PC-9 (cell line): ENCODE measurements at regions not wholly inside any gene's neighbourhood (a gene's known extent, or its start where the extent isn't known, plus 50 kb on each side); places are given as distances from the start of the nearest gene placed in this dataset.

Experiments used
- CTCF ChIP-seq: fragments of 200-600 bp; sonication (generic); conservative IDR thresholded peaks from 2 replicates; pipeline ENCODE4 v1.6.1; 2017; ENCODE audit warnings: mixed run types, antibody characterized with exemption, mild to moderate bottlenecking, moderate library complexity
- EZH2 ChIP-seq: fragments of 200-600 bp; sonication (generic); IDR thresholded peaks from 2 replicates; pipeline ENCODE4 v1.8.0; 2017; ENCODE audit warnings: antibody characterized with exemption, low read depth

DNA sequence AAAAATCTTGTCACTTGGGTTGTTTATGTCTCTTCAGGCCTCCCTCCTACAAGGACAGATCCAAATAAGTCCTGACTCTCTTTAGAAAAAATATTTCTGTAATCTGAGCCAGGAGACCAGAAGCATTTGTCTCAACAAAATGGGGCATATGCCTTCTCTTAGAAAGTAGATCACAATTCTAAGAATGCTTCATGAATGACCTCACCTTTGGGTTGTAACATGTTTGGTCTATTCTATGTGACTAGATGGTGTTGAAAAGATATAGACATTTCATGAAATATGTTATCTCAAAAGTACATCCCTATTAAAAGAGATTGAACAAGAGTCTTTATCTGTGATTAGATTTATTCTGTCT is 159.0 kb upstream of the SETBP1 start:
- no peak for TF ChIP-seq CTCF
- no peak for TF ChIP-seq EZH2
